ENCODE measurements at regions not wholly inside any gene's neighbourhood (a gene's known extent, or its start where the extent isn't known, plus 50 kb on each side); places are given as distances from the start of the nearest gene placed in this dataset.

GRCh38 chr5:165161204-165161603, 1655.8 kb downstream of the MAT2B start:
- DNase-seq = no peak
- H3K27me3 ChIP-seq (replicated peaks; ENCODE audit: control insufficient read depth, insufficient read depth, low read length, poor library complexity, severe bottlenecking) = no peaks in the 10 kb centered on the region
- no peaks in the 10 kb centered on the region for H3K36me3 ChIP-seq (ENCODE audit: control insufficient read depth, insufficient read depth, low read length)
- H3K27ac ChIP-seq (ENCODE audit: insufficient read depth, low read length, poor library complexity, severe bottlenecking) = no peak overlapping the region
- H3K9me3 ChIP-seq (ENCODE audit: control insufficient read depth, low read length) = no peaks in the 10 kb centered on the region
- no peak overlapping the region for H3K4me3 ChIP-seq (ENCODE audit: insufficient read depth, low read depth, low read length, poor library complexity, severe bottlenecking)
- no peaks in the 10 kb centered on the region for H3K4me1 ChIP-seq (ENCODE audit: control insufficient read depth, insufficient read depth, low read length, poor library complexity, severe bottlenecking)

- Histone ChIP-seq H3K27ac (ENCODE audit: insufficient read depth, low read length, poor library complexity, severe bottlenecking) (no peak overlapping the region), H3K27me3 (replicated peaks; ENCODE audit: control insufficient read depth, insufficient read depth, low read length, poor library complexity, severe bottlenecking) (no peaks in the 10 kb centered on the region), H3K36me3 (ENCODE audit: control insufficient read depth, insufficient read depth, low read length) (no peaks in the 10 kb centered on the region), H3K9me3 (ENCODE audit: control insufficient read depth, low read length) (no peaks in the 10 kb centered on the region), H3K4me3 (ENCODE audit: insufficient read depth, low read depth, low read length, poor library complexity, severe bottlenecking) (no peak overlapping the region), H3K4me1 (ENCODE audit: control insufficient read depth, insufficient read depth, low read length, poor library complexity, severe bottlenecking) (no peaks in the 10 kb centered on the region)
- DNase-seq = no peak
Measured at GRCh38 chr5:165163861-165164260, 1658.4 kb downstream of the MAT2B start.

- Histone ChIP-seq H3K36me3 (ENCODE audit: control insufficient read depth, insufficient read depth, low read length) (no peaks in the 10 kb centered on the region), H3K27me3 (replicated peaks; ENCODE audit: control insufficient read depth, insufficient read depth, low read length, poor library complexity, severe bottlenecking) (no peaks in the 10 kb centered on the region), H3K4me3 (ENCODE audit: insufficient read depth, low read depth, low read length, poor library complexity, severe bottlenecking) (no peak overlapping the region), H3K27ac (ENCODE audit: insufficient read depth, low read length, poor library complexity, severe bottlenecking) (no peak overlapping the region), H3K9me3 (ENCODE audit: control insufficient read depth, low read length) (no peaks in the 10 kb centered on the region), H3K4me1 (ENCODE audit: control insufficient read depth, insufficient read depth, low read length, poor library complexity, severe bottlenecking) (no peaks in the 10 kb centered on the region)
- no peak for DNase-seq
Measured at GRCh38 chr5:165173651-165174050, 1668.2 kb downstream of the MAT2B start.

GRCh38 chr5:165175041-165175440, 1669.6 kb downstream of the MAT2B start:
- Histone ChIP-seq H3K4me3 (ENCODE audit: insufficient read depth, low read depth, low read length, poor library complexity, severe bottlenecking) (no peak overlapping the region), H3K36me3 (ENCODE audit: control insufficient read depth, insufficient read depth, low read length) (no peaks in the 10 kb centered on the region), H3K9me3 (ENCODE audit: control insufficient read depth, low read length) (no peaks in the 10 kb centered on the region), H3K4me1 (ENCODE audit: control insufficient read depth, insufficient read depth, low read length, poor library complexity, severe bottlenecking) (no peaks in the 10 kb centered on the region), H3K27ac (ENCODE audit: insufficient read depth, low read length, poor library complexity, severe bottlenecking) (no peak overlapping the region), H3K27me3 (replicated peaks; ENCODE audit: control insufficient read depth, insufficient read depth, low read length, poor library complexity, severe bottlenecking) (no peaks in the 10 kb centered on the region)
- DNase-seq = no peak

- no peak overlapping the region for H3K4me3 ChIP-seq (ENCODE audit: insufficient read depth, low read depth, low read length, poor library complexity, severe bottlenecking)
- no peaks in the 10 kb centered on the region for H3K4me1 ChIP-seq (ENCODE audit: control insufficient read depth, insufficient read depth, low read length, poor library complexity, severe bottlenecking)
- no peaks in the 10 kb centered on the region for H3K27me3 ChIP-seq (replicated peaks; ENCODE audit: control insufficient read depth, insufficient read depth, low read length, poor library complexity, severe bottlenecking)
- H3K36me3 ChIP-seq (ENCODE audit: control insufficient read depth, insufficient read depth, low read length) = no peaks in the 10 kb centered on the region
- H3K27ac ChIP-seq (ENCODE audit: insufficient read depth, low read length, poor library complexity, severe bottlenecking) = no peak overlapping the region
- DNase-seq = no peak
- H3K9me3 ChIP-seq (ENCODE audit: control insufficient read depth, low read length) = no peaks in the 10 kb centered on the region
Measured at GRCh38 chr5:165184183-165184582, 1678.8 kb downstream of the MAT2B start.

- no peaks in the 10 kb centered on the region for H3K4me1 ChIP-seq (ENCODE audit: control insufficient read depth, insufficient read depth, low read length, poor library complexity, severe bottlenecking)
- no peaks in the 10 kb centered on the region for H3K9me3 ChIP-seq (ENCODE audit: control insufficient read depth, low read length)
- no peak overlapping the region for H3K4me3 ChIP-seq (ENCODE audit: insufficient read depth, low read depth, low read length, poor library complexity, severe bottlenecking)
- no peaks in the 10 kb centered on the region for H3K36me3 ChIP-seq (ENCODE audit: control insufficient read depth, insufficient read depth, low read length)
- no peaks in the 10 kb centered on the region for H3K27me3 ChIP-seq (replicated peaks; ENCODE audit: control insufficient read depth, insufficient read depth, low read length, poor library complexity, severe bottlenecking)
- H3K27ac ChIP-seq (ENCODE audit: insufficient read depth, low read length, poor library complexity, severe bottlenecking) = no peak overlapping the region
- DNase-seq = no peak
Measured at GRCh38 chr5:165185716-165186115, 1680.3 kb downstream of the MAT2B start.

- Histone ChIP-seq H3K4me3 (ENCODE audit: insufficient read depth, low read depth, low read length, poor library complexity, severe bottlenecking) (no peak overlapping the region), H3K36me3 (ENCODE audit: control insufficient read depth, insufficient read depth, low read length) (no peaks in the 10 kb centered on the region), H3K4me1 (ENCODE audit: control insufficient read depth, insufficient read depth, low read length, poor library complexity, severe bottlenecking) (no peaks in the 10 kb centered on the region), H3K27me3 (replicated peaks; ENCODE audit: control insufficient read depth, insufficient read depth, low read length, poor library complexity, severe bottlenecking) (no peaks in the 10 kb centered on the region), H3K27ac (ENCODE audit: insufficient read depth, low read length, poor library complexity, severe bottlenecking) (no peak overlapping the region), H3K9me3 (ENCODE audit: control insufficient read depth, low read length) (no peaks in the 10 kb centered on the region)
- no peak for DNase-seq
Measured at GRCh38 chr5:165187815-165188214, 1682.4 kb downstream of the MAT2B start.

GRCh38 chr5:165188556-165189175, 1683.2 kb downstream of the MAT2B start:
- Histone ChIP-seq H3K9me3 (ENCODE audit: control insufficient read depth, low read length) (no peaks in the 10 kb centered on the region), H3K4me3 (ENCODE audit: insufficient read depth, low read depth, low read length, poor library complexity, severe bottlenecking) (no peak overlapping the region), H3K4me1 (ENCODE audit: control insufficient read depth, insufficient read depth, low read length, poor library complexity, severe bottlenecking) (no peaks in the 10 kb centered on the region), H3K27me3 (replicated peaks; ENCODE audit: control insufficient read depth, insufficient read depth, low read length, poor library complexity, severe bottlenecking) (no peaks in the 10 kb centered on the region), H3K27ac (ENCODE audit: insufficient read depth, low read length, poor library complexity, severe bottlenecking) (no peak overlapping the region), H3K36me3 (ENCODE audit: control insufficient read depth, insufficient read depth, low read length) (no peaks in the 10 kb centered on the region)
- no peak for DNase-seq

GRCh38 chr5:165196961-165197360, 1691.5 kb downstream of the MAT2B start:
- H3K9me3 ChIP-seq (ENCODE audit: control insufficient read depth, low read length) = no peaks in the 10 kb centered on the region

GRCh38 chr5:165201369-165201768, 1696.0 kb downstream of the MAT2B start:
- Histone ChIP-seq H3K4me1 (ENCODE audit: control insufficient read depth, insufficient read depth, low read length, poor library complexity, severe bottlenecking) (no peaks in the 10 kb centered on the region), H3K27ac (ENCODE audit: insufficient read depth, low read length, poor library complexity, severe bottlenecking) (no peak overlapping the region), H3K9me3 (ENCODE audit: control insufficient read depth, low read length) (no peaks in the 10 kb centered on the region), H3K4me3 (ENCODE audit: insufficient read depth, low read depth, low read length, poor library complexity, severe bottlenecking) (no peak overlapping the region), H3K36me3 (ENCODE audit: control insufficient read depth, insufficient read depth, low read length) (no peaks in the 10 kb centered on the region), H3K27me3 (replicated peaks; ENCODE audit: control insufficient read depth, insufficient read depth, low read length, poor library complexity, severe bottlenecking) (no peaks in the 10 kb centered on the region)
- no peak for DNase-seq

More at GRCh38 chr5:165196961-165197360, 1691.5 kb downstream of the MAT2B start:
- H3K27me3 ChIP-seq (replicated peaks; ENCODE audit: control insufficient read depth, insufficient read depth, low read length, poor library complexity, severe bottlenecking) = no peaks in the 10 kb centered on the region
- H3K36me3 ChIP-seq (ENCODE audit: control insufficient read depth, insufficient read depth, low read length) = no peaks in the 10 kb centered on the region
- no peak for DNase-seq
- no peak overlapping the region for H3K27ac ChIP-seq (ENCODE audit: insufficient read depth, low read length, poor library complexity, severe bottlenecking)
- H3K4me3 ChIP-seq (ENCODE audit: insufficient read depth, low read depth, low read length, poor library complexity, severe bottlenecking) = no peak overlapping the region
- H3K4me1 ChIP-seq (ENCODE audit: control insufficient read depth, insufficient read depth, low read length, poor library complexity, severe bottlenecking) = no peaks in the 10 kb centered on the region

Data from effector memory CD4-positive, alpha-beta T cell (primary cell).